Mesothelial cell of epicardium (in vitro differentiated cells): ENCODE measurements at regions not wholly inside any gene's neighbourhood (a gene's known extent, or its start where the extent isn't known, plus 50 kb on each side); places are given as distances from the start of the nearest gene placed in this dataset.

Experiments used
- DNase-seq, 2 experiments: peaks; one replicate each; pipeline ENCODE4 v3.0.0; 2021; ENCODE audit warnings: low spot score in 2 of 2; ENCODE audit not compliant: unreplicated experiment in 2 of 2
- H3K27ac Mint-ChIP-seq: 2 replicates; pipeline ENCODE4 v1.8.0; 2021; ENCODE audit warnings: mixed read lengths
- H3K27me3 Mint-ChIP-seq: 2 replicates; pipeline ENCODE4 v1.8.0; 2021; ENCODE audit warnings: low read depth, mixed read lengths
- H3K36me3 Mint-ChIP-seq: 2 replicates; pipeline ENCODE4 v1.8.0; 2021; ENCODE audit warnings: mixed read lengths
- H3K4me1 Mint-ChIP-seq: 2 replicates; pipeline ENCODE4 v1.8.0; 2021; ENCODE audit warnings: mixed read lengths
- H3K4me3 Mint-ChIP-seq: 2 replicates; pipeline ENCODE4 v1.8.0; 2021; ENCODE audit warnings: mild to moderate bottlenecking, moderate library complexity, mixed read lengths
- H3K9me3 Mint-ChIP-seq: 2 replicates; pipeline ENCODE4 v1.8.0; 2021; ENCODE audit warnings: mixed read lengths
- TF ChIP-seq, protein P1 (sequence below): fragments of 200-600 bp; sonication (generic); IDR thresholded peaks from one replicate; pipeline ENCODE4 v1.5.0; 2021; ENCODE audit warnings: antibody characterized with exemption; ENCODE audit not compliant: unreplicated experiment

GRCh38 chr3:178146406-178146831 is 389.8 kb upstream of the KCNMB2 start:
- peaks cover 6% of the 10 kb centered on the region for H3K9me3 Mint-ChIP-seq
- peak overlapping the region; percentile 2 for H3K4me3 Mint-ChIP-seq
- TF ChIP-seq, protein P1, sequence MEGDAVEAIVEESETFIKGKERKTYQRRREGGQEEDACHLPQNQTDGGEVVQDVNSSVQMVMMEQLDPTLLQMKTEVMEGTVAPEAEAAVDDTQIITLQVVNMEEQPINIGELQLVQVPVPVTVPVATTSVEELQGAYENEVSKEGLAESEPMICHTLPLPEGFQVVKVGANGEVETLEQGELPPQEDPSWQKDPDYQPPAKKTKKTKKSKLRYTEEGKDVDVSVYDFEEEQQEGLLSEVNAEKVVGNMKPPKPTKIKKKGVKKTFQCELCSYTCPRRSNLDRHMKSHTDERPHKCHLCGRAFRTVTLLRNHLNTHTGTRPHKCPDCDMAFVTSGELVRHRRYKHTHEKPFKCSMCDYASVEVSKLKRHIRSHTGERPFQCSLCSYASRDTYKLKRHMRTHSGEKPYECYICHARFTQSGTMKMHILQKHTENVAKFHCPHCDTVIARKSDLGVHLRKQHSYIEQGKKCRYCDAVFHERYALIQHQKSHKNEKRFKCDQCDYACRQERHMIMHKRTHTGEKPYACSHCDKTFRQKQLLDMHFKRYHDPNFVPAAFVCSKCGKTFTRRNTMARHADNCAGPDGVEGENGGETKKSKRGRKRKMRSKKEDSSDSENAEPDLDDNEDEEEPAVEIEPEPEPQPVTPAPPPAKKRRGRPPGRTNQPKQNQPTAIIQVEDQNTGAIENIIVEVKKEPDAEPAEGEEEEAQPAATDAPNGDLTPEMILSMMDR: no peak
- peak overlapping the region; percentile 86 for H3K27ac Mint-ChIP-seq
- no peak for DNase-seq
- no peaks in the 10 kb centered on the region for H3K27me3 Mint-ChIP-seq
- no peaks in the 10 kb centered on the region for H3K36me3 Mint-ChIP-seq
- H3K4me1 Mint-ChIP-seq: peaks cover 34% of the 10 kb centered on the region

DNA sequence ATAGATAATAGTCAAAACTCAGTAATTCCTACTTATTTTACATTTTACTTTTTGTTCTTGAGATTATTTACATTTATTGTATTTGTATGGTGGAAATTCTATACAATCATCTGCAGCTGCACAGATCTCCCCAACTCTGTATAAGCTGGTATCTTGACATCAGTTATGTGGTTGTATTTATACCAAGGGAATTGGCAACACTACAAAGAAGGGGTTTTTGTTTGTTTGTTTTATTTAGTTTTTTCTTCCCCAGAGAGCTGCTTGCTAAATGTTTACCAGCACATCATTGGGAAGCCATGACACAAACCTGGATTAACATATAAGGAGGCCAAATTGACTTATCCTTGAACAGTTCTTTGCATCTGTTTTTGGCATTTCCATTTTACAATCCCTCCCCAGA is 389.2 kb upstream of the KCNMB2 start:
- DNase-seq: no peak
- H3K36me3 Mint-ChIP-seq: no peaks in the 10 kb centered on the region
- TF ChIP-seq, protein P1: no peak
- peak overlapping the region; percentile 72 for H3K27ac Mint-ChIP-seq
- peaks cover 6% of the 10 kb centered on the region for H3K9me3 Mint-ChIP-seq
- no peak overlapping the region for H3K4me3 Mint-ChIP-seq
- peaks cover 33% of the 10 kb centered on the region for H3K4me1 Mint-ChIP-seq
- no peaks in the 10 kb centered on the region for H3K27me3 Mint-ChIP-seq

DNA sequence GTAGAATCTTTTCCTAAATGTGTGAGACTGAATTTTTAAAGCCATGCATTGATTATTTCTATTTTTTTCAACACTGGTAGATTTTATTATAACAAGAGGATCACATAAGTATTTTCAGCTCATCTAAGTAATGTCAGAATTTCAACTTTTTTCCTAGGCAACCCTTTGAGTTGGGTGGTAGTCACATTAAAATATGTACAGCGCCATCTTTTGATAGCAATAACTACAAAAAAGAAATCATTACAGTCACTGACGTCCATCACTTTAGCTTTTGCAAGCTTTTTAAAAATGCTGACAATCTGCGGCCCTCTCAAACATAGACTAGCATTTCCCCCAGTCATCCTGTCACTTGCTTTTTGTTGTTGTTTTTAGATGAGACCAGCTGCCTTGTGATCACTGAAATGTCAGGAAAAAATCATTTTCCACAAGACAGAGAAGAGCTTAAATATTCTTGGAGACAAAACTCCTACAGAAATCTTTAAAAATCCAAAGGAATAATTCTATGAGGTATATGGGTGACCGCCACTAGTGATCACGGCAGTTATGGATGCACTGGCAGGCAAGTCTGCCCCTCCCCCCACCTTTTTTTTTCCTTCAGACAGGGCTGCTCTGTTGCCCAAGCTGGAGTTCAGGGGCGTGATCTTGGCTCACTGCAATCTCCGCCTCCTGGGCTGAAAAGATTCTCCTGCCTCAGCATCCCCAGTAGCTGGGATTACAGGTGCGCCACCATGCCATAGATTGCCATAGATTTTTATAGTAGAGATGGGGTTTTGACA is 384.0 kb upstream of the KCNMB2 start:
- Mint-ChIP-seq H3K27ac (peak overlapping the region; percentile 11), H3K4me1 (peaks cover 14% of the 10 kb centered on the region), H3K36me3 (no peaks in the 10 kb centered on the region), H3K9me3 (peaks cover 6% of the 10 kb centered on the region), H3K4me3 (no peak overlapping the region), H3K27me3 (no peaks in the 10 kb centered on the region)
- TF ChIP-seq, protein P1: no peak
- no peak for DNase-seq

GRCh38 chr3:178152988-178153387 is 383.2 kb upstream of the KCNMB2 start:
- Mint-ChIP-seq H3K4me3 (no peak overlapping the region), H3K9me3 (peaks cover 6% of the 10 kb centered on the region), H3K27ac (no peak overlapping the region), H3K27me3 (no peaks in the 10 kb centered on the region), H3K4me1 (peaks cover 13% of the 10 kb centered on the region), H3K36me3 (no peaks in the 10 kb centered on the region)
- DNase-seq: no peak
- TF ChIP-seq, protein P1: no peak

DNA sequence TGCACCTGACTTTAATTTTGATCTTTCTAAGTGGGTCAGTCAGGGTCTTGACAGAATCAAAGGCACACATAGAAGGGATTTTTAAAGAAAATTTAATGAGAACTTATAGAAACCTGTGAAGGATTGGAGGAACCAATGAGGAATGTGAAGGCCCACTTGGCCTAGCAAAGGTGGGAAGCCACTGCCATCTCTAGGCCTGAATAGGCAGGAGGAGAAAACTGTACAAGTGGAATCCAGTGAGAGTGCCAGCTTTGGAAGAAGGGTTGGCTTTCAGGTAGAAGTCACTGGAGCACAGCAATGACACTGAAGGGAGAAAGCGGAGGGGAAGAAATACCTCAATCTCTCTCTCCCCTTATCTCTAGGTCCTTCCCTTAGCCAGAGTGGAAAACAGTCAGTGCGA is 380.7 kb upstream of the KCNMB2 start:
- peaks cover 18% of the 10 kb centered on the region for H3K4me1 Mint-ChIP-seq
- no peak overlapping the region for H3K27ac Mint-ChIP-seq
- H3K36me3 Mint-ChIP-seq: peaks cover 2% of the 10 kb centered on the region
- H3K27me3 Mint-ChIP-seq: no peaks in the 10 kb centered on the region
- DNase-seq: no peak
- TF ChIP-seq, protein P1: no peak
- H3K9me3 Mint-ChIP-seq: peaks cover 4% of the 10 kb centered on the region
- no peak overlapping the region for H3K4me3 Mint-ChIP-seq
